ENCODE measurements at regions not wholly inside any gene's neighbourhood (a gene's known extent, or its start where the extent isn't known, plus 50 kb on each side); places are given as distances from the start of the nearest gene placed in this dataset.

GRCh38 chr9:86764221-86764624 lies 183.1 kb downstream of the GAS1 start:
- no peak overlapping the region for H3K4me3 ChIP-seq (replicated peaks in 1 of 4; ENCODE audit: control extremely low read depth in 1 of 4, insufficient read depth in 1 of 4, low read depth in 3 of 4, low read length in 4 of 4)
- no peaks in the 10 kb centered on the region for H3K27me3 ChIP-seq (ENCODE audit: control insufficient read depth, insufficient read depth, low read length)
- no peak overlapping the region for H3K4me2 ChIP-seq (ENCODE audit: extremely low read depth, insufficient read depth, low read length)
- no peak overlapping the region for H2AFZ ChIP-seq (ENCODE audit: low read length)
- no peaks in the 10 kb centered on the region for H3K9me3 ChIP-seq (ENCODE audit: control insufficient read depth, insufficient read depth, low read depth, low read length)
- no peak overlapping the region for H3K9ac ChIP-seq (ENCODE audit: insufficient read depth, low read length)
- H3K36me3 ChIP-seq (ENCODE audit: control insufficient read depth, insufficient read depth, low read length) = no peaks in the 10 kb centered on the region
- H3K4me1 ChIP-seq (ENCODE audit: control insufficient read depth, extremely low read depth, insufficient read depth, low read length) = no peaks in the 10 kb centered on the region
- H3K27ac ChIP-seq (ENCODE audit: insufficient read depth, low read length) = no peak overlapping the region
- TF ChIP-seq EZH2 (IDR thresholded peaks at IDR 0.05; ENCODE audit: low read length, missing control alignments) (no peak), CTCF (conservative IDR thresholded peaks at IDR 0.05 in 1 of 2, IDR thresholded peaks at IDR 0.05 in 1 of 2; ENCODE audit: low read depth in 1 of 2, low read length in 2 of 2) (no peak)
- no peaks in the 10 kb centered on the region for H3K79me2 ChIP-seq (ENCODE audit: control insufficient read depth, insufficient read depth, low read length)
- H4K20me1 ChIP-seq (ENCODE audit: control insufficient read depth, extremely low read depth, insufficient read depth, low read length) = no peaks in the 10 kb centered on the region
- DNase-seq (ENCODE audit: low read depth in 2 of 2) = no peak

GRCh38 chr9:86763791-86764190 lies 183.5 kb downstream of the GAS1 start:
- TF ChIP-seq EZH2 (IDR thresholded peaks at IDR 0.05; ENCODE audit: low read length, missing control alignments) (no peak), CTCF (conservative IDR thresholded peaks at IDR 0.05 in 1 of 2, IDR thresholded peaks at IDR 0.05 in 1 of 2; ENCODE audit: low read depth in 1 of 2, low read length in 2 of 2) (no peak)
- Histone ChIP-seq H3K36me3 (ENCODE audit: control insufficient read depth, insufficient read depth, low read length) (no peaks in the 10 kb centered on the region), H3K9ac (ENCODE audit: insufficient read depth, low read length) (no peak overlapping the region), H3K9me3 (ENCODE audit: control insufficient read depth, insufficient read depth, low read depth, low read length) (no peaks in the 10 kb centered on the region), H3K27me3 (ENCODE audit: control insufficient read depth, insufficient read depth, low read length) (no peaks in the 10 kb centered on the region), H4K20me1 (ENCODE audit: control insufficient read depth, extremely low read depth, insufficient read depth, low read length) (no peaks in the 10 kb centered on the region), H3K4me2 (ENCODE audit: extremely low read depth, insufficient read depth, low read length) (no peak overlapping the region), H2AFZ (ENCODE audit: low read length) (no peak overlapping the region), H3K79me2 (ENCODE audit: control insufficient read depth, insufficient read depth, low read length) (no peaks in the 10 kb centered on the region), H3K4me1 (ENCODE audit: control insufficient read depth, extremely low read depth, insufficient read depth, low read length) (no peaks in the 10 kb centered on the region), H3K27ac (ENCODE audit: insufficient read depth, low read length) (no peak overlapping the region), H3K4me3 (replicated peaks in 1 of 4; ENCODE audit: control extremely low read depth in 1 of 4, insufficient read depth in 1 of 4, low read depth in 3 of 4, low read length in 4 of 4) (no peak overlapping the region)
- DNase-seq (ENCODE audit: low read depth in 2 of 2) = no peak

GRCh38 chr9:86757382-86757720 lies 190.0 kb downstream of the GAS1 start:
- Histone ChIP-seq H3K9me3 (ENCODE audit: control insufficient read depth, insufficient read depth, low read depth, low read length) (no peaks in the 10 kb centered on the region), H4K20me1 (ENCODE audit: control insufficient read depth, extremely low read depth, insufficient read depth, low read length) (no peaks in the 10 kb centered on the region), H3K27me3 (ENCODE audit: control insufficient read depth, insufficient read depth, low read length) (no peaks in the 10 kb centered on the region), H3K36me3 (ENCODE audit: control insufficient read depth, insufficient read depth, low read length) (no peaks in the 10 kb centered on the region), H3K4me3 (replicated peaks in 1 of 4; ENCODE audit: control extremely low read depth in 1 of 4, insufficient read depth in 1 of 4, low read depth in 3 of 4, low read length in 4 of 4) (no peak overlapping the region), H3K4me1 (ENCODE audit: control insufficient read depth, extremely low read depth, insufficient read depth, low read length) (no peaks in the 10 kb centered on the region), H3K9ac (ENCODE audit: insufficient read depth, low read length) (no peak overlapping the region), H3K79me2 (ENCODE audit: control insufficient read depth, insufficient read depth, low read length) (no peaks in the 10 kb centered on the region), H3K4me2 (ENCODE audit: extremely low read depth, insufficient read depth, low read length) (no peak overlapping the region), H2AFZ (ENCODE audit: low read length) (no peak overlapping the region), H3K27ac (ENCODE audit: insufficient read depth, low read length) (no peak overlapping the region)
- TF ChIP-seq CTCF (conservative IDR thresholded peaks at IDR 0.05 in 1 of 2, IDR thresholded peaks at IDR 0.05 in 1 of 2; ENCODE audit: low read depth in 1 of 2, low read length in 2 of 2) (no peak), EZH2 (IDR thresholded peaks at IDR 0.05; ENCODE audit: low read length, missing control alignments) (no peak)
- no peak for DNase-seq (ENCODE audit: low read depth in 2 of 2)

Measured in fibroblast of lung (primary cell).